ENCODE measurements at regions not wholly inside any gene's neighbourhood (a gene's known extent, or its start where the extent isn't known, plus 50 kb on each side); places are given as distances from the start of the nearest gene placed in this dataset.

- no peak overlapping the region for H3K27ac ChIP-seq (ENCODE audit: low read length)
- H3K36me3 ChIP-seq (ENCODE audit: control insufficient read depth in 1 of 2, insufficient read depth in 2 of 2, low read length in 2 of 2), result no peaks in the 10 kb centered on the region
- peaks cover 0 to 13% of the 10 kb centered on the region in 2 donors for H3K9me3 ChIP-seq (ENCODE audit: control insufficient read depth in 1 of 2, low read length in 2 of 2)
- no peak overlapping the region for H3K4me3 ChIP-seq (ENCODE audit: low read depth in 1 of 2, low read length in 2 of 2)
- H3K27me3 ChIP-seq (ENCODE audit: low read depth, low read length), result no peaks in the 10 kb centered on the region
- H3K4me1 ChIP-seq (ENCODE audit: control insufficient read depth in 1 of 2, insufficient read depth in 2 of 2, low read length in 2 of 2), result peaks cover 3 to 5% of the 10 kb centered on the region in 2 donors
These were observed 248.7 kb downstream of the AUH start for GRCh38 chr9:91113016-91113415.

DNA sequence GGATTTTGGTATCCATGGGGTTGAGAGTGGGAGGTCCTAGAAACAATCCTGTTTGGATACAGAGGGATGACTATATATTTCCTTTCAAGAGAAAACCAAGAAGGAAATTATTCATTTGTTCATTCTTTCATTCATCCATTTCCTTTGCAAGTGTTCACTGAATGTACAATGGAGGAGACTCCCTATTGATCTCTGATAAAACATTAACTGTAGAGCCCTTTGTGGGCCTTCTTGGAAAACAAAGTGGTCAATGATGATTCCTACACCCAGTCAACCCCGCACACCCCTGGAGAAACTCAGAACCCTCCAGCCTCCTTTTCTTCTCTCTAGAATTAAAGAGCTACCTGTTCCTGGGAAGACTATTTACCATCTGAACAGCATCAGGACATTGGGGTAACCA, 247.3 kb downstream of the AUH start:
- H3K36me3 ChIP-seq (ENCODE audit: control insufficient read depth in 1 of 2, insufficient read depth in 2 of 2, low read length in 2 of 2), result no peaks in the 10 kb centered on the region
- no peak overlapping the region for H3K4me3 ChIP-seq (ENCODE audit: low read depth in 1 of 2, low read length in 2 of 2)
- no peaks in the 10 kb centered on the region for H3K27me3 ChIP-seq (ENCODE audit: low read depth, low read length)
- H3K4me1 ChIP-seq (ENCODE audit: control insufficient read depth in 1 of 2, insufficient read depth in 2 of 2, low read length in 2 of 2), result peaks cover 3 to 19% of the 10 kb centered on the region in 2 donors
- peaks cover 0 to 13% of the 10 kb centered on the region in 2 donors for H3K9me3 ChIP-seq (ENCODE audit: control insufficient read depth in 1 of 2, low read length in 2 of 2)
- H3K27ac ChIP-seq (ENCODE audit: low read length), result no peak overlapping the region

GRCh38 chr9:91116211-91116610, 245.5 kb downstream of the AUH start:
- Histone ChIP-seq H3K4me1 (ENCODE audit: control insufficient read depth in 1 of 2, insufficient read depth in 2 of 2, low read length in 2 of 2) (peaks cover 3 to 26% of the 10 kb centered on the region in 2 donors), H3K27ac (ENCODE audit: low read length) (no peak overlapping the region), H3K4me3 (ENCODE audit: low read depth in 1 of 2, low read length in 2 of 2) (no peak overlapping the region), H3K36me3 (ENCODE audit: control insufficient read depth in 1 of 2, insufficient read depth in 2 of 2, low read length in 2 of 2) (no peaks in the 10 kb centered on the region), H3K9me3 (ENCODE audit: control insufficient read depth in 1 of 2, low read length in 2 of 2) (no peaks in the 10 kb centered on the region), H3K27me3 (ENCODE audit: low read depth, low read length) (no peaks in the 10 kb centered on the region)

DNA sequence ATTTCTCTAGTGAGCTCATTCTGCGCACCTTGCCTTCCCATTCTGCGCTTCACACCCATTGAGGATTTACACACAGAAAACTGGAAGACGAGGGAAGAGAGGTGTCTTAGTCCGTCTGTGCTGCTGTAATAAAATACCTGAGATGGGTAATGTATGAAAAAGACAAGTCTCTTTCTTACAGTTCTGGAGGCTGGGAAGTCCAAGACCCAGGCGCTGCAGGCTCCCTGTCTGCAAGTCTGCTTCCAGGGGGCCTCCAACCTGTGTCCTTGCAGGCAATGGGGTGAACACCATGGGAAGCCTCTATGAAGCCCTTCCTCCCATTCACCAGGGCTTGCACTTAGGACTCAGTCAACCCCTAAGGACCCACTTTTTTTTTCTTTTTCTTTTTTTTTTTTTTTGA, 245.0 kb downstream of the AUH start:
- no peak overlapping the region for H3K27ac ChIP-seq (ENCODE audit: low read length)
- peaks cover 3 to 26% of the 10 kb centered on the region in 2 donors for H3K4me1 ChIP-seq (ENCODE audit: control insufficient read depth in 1 of 2, insufficient read depth in 2 of 2, low read length in 2 of 2)
- H3K4me3 ChIP-seq (ENCODE audit: low read depth in 1 of 2, low read length in 2 of 2), result no peak overlapping the region
- H3K27me3 ChIP-seq (ENCODE audit: low read depth, low read length), result no peaks in the 10 kb centered on the region
- no peaks in the 10 kb centered on the region for H3K36me3 ChIP-seq (ENCODE audit: control insufficient read depth in 1 of 2, insufficient read depth in 2 of 2, low read length in 2 of 2)
- H3K9me3 ChIP-seq (ENCODE audit: control insufficient read depth in 1 of 2, low read length in 2 of 2), result no peaks in the 10 kb centered on the region

GRCh38 chr9:91117474-91117891, 244.2 kb downstream of the AUH start:
- Histone ChIP-seq H3K27ac (ENCODE audit: low read length) (no peak overlapping the region), H3K27me3 (ENCODE audit: low read depth, low read length) (no peaks in the 10 kb centered on the region), H3K9me3 (ENCODE audit: control insufficient read depth in 1 of 2, low read length in 2 of 2) (no peaks in the 10 kb centered on the region), H3K4me3 (ENCODE audit: low read depth in 1 of 2, low read length in 2 of 2) (peak overlapping the region; percentile 52 to 55), H3K36me3 (ENCODE audit: control insufficient read depth in 1 of 2, insufficient read depth in 2 of 2, low read length in 2 of 2) (no peaks in the 10 kb centered on the region), H3K4me1 (ENCODE audit: control insufficient read depth in 1 of 2, insufficient read depth in 2 of 2, low read length in 2 of 2) (peaks cover 3 to 26% of the 10 kb centered on the region in 2 donors)

DNA sequence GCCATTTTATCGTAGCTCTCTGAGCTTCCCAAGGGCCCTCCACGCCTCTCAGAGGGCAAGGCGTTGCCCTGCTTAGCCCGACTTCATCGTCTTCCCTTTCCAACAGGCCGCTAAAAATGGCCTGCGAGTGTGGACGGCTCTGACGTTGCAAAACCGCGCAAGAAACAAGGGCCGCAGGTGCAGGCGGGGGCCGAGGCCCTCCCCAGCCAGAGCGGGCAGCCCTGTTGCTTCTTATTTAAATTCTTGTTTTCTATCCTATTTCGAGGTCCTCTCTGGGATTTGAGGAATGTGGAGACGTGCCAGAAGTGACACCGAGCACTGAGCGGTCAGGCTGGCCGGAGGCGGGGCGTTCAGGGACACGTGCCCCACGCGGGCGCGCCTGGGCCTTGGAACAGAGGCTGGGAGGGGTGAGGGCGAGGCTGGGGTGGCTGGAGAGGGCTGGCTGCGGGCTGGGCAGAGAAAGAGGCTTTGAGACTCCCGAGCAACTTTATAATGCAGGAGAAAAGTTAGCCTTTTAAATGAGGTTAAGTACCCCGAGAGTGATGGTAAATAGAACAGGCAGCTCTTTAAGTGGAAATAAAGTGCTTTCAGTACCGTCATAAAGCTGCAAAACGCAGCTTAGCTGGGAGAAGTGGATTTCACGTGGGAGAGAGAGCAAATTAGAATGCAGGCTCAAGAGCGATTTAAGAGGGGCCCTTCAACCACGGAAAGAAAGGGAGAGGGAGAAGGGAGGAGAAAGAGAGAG, 243.6 kb downstream of the AUH start:
- H3K27me3 ChIP-seq (ENCODE audit: low read depth, low read length), result no peaks in the 10 kb centered on the region
- no peaks in the 10 kb centered on the region for H3K36me3 ChIP-seq (ENCODE audit: control insufficient read depth in 1 of 2, insufficient read depth in 2 of 2, low read length in 2 of 2)
- H3K4me1 ChIP-seq (ENCODE audit: control insufficient read depth in 1 of 2, insufficient read depth in 2 of 2, low read length in 2 of 2), result peaks cover 3 to 26% of the 10 kb centered on the region in 2 donors
- H3K4me3 ChIP-seq (ENCODE audit: low read depth in 1 of 2, low read length in 2 of 2), result peak overlapping the region; percentile 52 to 55
- no peaks in the 10 kb centered on the region for H3K9me3 ChIP-seq (ENCODE audit: control insufficient read depth in 1 of 2, low read length in 2 of 2)
- H3K27ac ChIP-seq (ENCODE audit: low read length), result no peak overlapping the region

DNA sequence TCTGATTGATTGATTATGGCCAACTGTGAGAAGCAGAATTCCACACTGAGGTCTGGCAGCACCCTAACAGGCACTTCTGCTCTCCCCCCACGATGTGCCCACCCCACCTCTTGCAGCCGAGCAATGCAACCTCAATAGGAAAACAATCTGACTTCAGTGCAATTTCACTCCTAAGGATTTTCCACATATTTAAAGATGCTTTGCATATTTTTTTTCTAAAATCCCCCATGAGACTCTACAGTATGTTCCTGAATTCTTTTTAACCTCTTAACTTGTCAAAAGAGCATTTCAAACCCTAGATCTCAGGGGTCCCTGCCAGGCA, 243.1 kb downstream of the AUH start:
- peak overlapping the region; percentile 52 for H3K4me3 ChIP-seq (ENCODE audit: low read depth in 1 of 2, low read length in 2 of 2)

DNA sequence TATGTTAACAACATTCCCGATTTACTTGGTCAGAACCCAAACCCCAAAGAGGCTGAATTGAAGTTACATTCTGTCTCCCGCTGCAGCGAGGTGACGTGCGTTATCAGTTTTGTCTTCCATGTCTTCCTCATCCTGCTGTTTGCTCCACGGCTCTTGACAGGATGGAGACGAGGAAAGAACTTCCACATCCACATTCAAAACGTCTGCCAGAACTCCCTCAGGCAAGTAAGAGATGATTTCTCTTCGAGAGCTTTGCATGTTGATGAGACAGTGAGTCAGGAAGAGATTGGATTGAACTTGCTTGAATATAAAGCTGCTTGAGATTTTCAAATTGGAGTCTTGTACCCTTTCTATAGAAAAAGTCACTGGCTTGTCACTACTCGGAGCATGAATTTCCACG, 242.6 kb downstream of the AUH start:
- H3K27ac ChIP-seq (ENCODE audit: low read length), result peak overlapping the region; percentile 57
- no peaks in the 10 kb centered on the region for H3K9me3 ChIP-seq (ENCODE audit: control insufficient read depth in 1 of 2, low read length in 2 of 2)
- peak overlapping the region in 1 of 2 donors; percentile 52 for H3K4me3 ChIP-seq (ENCODE audit: low read depth in 1 of 2, low read length in 2 of 2)
- H3K27me3 ChIP-seq (ENCODE audit: low read depth, low read length), result no peaks in the 10 kb centered on the region
- peaks cover 3 to 26% of the 10 kb centered on the region in 2 donors for H3K4me1 ChIP-seq (ENCODE audit: control insufficient read depth in 1 of 2, insufficient read depth in 2 of 2, low read length in 2 of 2)
- no peaks in the 10 kb centered on the region for H3K36me3 ChIP-seq (ENCODE audit: control insufficient read depth in 1 of 2, insufficient read depth in 2 of 2, low read length in 2 of 2)

More for the DNA sequence above, 243.1 kb downstream of the AUH start:
- H3K36me3 ChIP-seq (ENCODE audit: control insufficient read depth in 1 of 2, insufficient read depth in 2 of 2, low read length in 2 of 2), result no peaks in the 10 kb centered on the region
- H3K9me3 ChIP-seq (ENCODE audit: control insufficient read depth in 1 of 2, low read length in 2 of 2), result no peaks in the 10 kb centered on the region
- peak overlapping the region; percentile 57 for H3K27ac ChIP-seq (ENCODE audit: low read length)
- no peaks in the 10 kb centered on the region for H3K27me3 ChIP-seq (ENCODE audit: low read depth, low read length)
- H3K4me1 ChIP-seq (ENCODE audit: control insufficient read depth in 1 of 2, insufficient read depth in 2 of 2, low read length in 2 of 2), result peaks cover 3 to 26% of the 10 kb centered on the region in 2 donors

GRCh38 chr9:91119679-91120078, 242.0 kb downstream of the AUH start:
- Histone ChIP-seq H3K27me3 (ENCODE audit: low read depth, low read length) (no peaks in the 10 kb centered on the region), H3K4me3 (ENCODE audit: low read depth in 1 of 2, low read length in 2 of 2) (peak overlapping the region in 1 of 2 donors; percentile 52), H3K27ac (ENCODE audit: low read length) (peak overlapping the region; percentile 57)

DNA sequence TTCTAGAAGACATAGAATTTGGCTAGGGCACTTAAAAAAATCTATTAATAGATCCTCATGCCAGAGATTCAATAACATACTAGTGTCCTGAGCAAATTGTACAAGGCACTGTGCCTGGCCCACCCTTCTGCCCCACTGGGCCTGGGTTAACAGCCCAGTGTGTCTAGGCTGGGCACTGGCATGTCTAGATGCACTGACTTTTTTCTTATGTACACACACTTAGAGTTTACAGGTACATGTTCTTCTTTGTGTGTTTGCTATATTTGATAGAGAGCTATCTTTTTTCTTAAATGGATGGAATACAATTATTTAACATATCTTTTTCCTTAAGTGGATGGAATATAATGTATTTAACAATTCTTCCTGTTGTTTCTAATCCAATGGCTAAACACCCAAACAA, 241.5 kb downstream of the AUH start:
- Histone ChIP-seq H3K4me1 (ENCODE audit: control insufficient read depth in 1 of 2, insufficient read depth in 2 of 2, low read length in 2 of 2) (peaks cover 3 to 26% of the 10 kb centered on the region in 2 donors), H3K9me3 (ENCODE audit: control insufficient read depth in 1 of 2, low read length in 2 of 2) (no peaks in the 10 kb centered on the region), H3K27ac (ENCODE audit: low read length) (peak overlapping the region; percentile 39), H3K4me3 (ENCODE audit: low read depth in 1 of 2, low read length in 2 of 2) (no peak overlapping the region), H3K36me3 (ENCODE audit: control insufficient read depth in 1 of 2, insufficient read depth in 2 of 2, low read length in 2 of 2) (no peaks in the 10 kb centered on the region), H3K27me3 (ENCODE audit: low read depth, low read length) (no peaks in the 10 kb centered on the region)

More at GRCh38 chr9:91119679-91120078, 242.0 kb downstream of the AUH start:
- H3K36me3 ChIP-seq (ENCODE audit: control insufficient read depth in 1 of 2, insufficient read depth in 2 of 2, low read length in 2 of 2), result no peaks in the 10 kb centered on the region
- H3K9me3 ChIP-seq (ENCODE audit: control insufficient read depth in 1 of 2, low read length in 2 of 2), result no peaks in the 10 kb centered on the region
- H3K4me1 ChIP-seq (ENCODE audit: control insufficient read depth in 1 of 2, insufficient read depth in 2 of 2, low read length in 2 of 2), result peaks cover 3 to 26% of the 10 kb centered on the region in 2 donors

GRCh38 chr9:91122755-91123154, 239.0 kb downstream of the AUH start:
- Histone ChIP-seq H3K36me3 (ENCODE audit: control insufficient read depth in 1 of 2, insufficient read depth in 2 of 2, low read length in 2 of 2) (no peaks in the 10 kb centered on the region), H3K4me1 (ENCODE audit: control insufficient read depth in 1 of 2, insufficient read depth in 2 of 2, low read length in 2 of 2) (peaks cover under 1 to 24% of the 10 kb centered on the region in 2 donors), H3K27ac (ENCODE audit: low read length) (no peak overlapping the region), H3K4me3 (ENCODE audit: low read depth in 1 of 2, low read length in 2 of 2) (no peak overlapping the region), H3K27me3 (ENCODE audit: low read depth, low read length) (no peaks in the 10 kb centered on the region), H3K9me3 (ENCODE audit: control insufficient read depth in 1 of 2, low read length in 2 of 2) (no peaks in the 10 kb centered on the region)
